M059J (cell line): ENCODE measurements at regions not wholly inside any gene's neighbourhood (a gene's known extent, or its start where the extent isn't known, plus 50 kb on each side); places are given as distances from the start of the nearest gene placed in this dataset.
"Not testable (repeated sequence)": the region's sequence is repeated elsewhere in the genome, so short reads cannot be mapped to it uniquely, and the experiment has no call there.

ENCODE experiments used
- DNase-seq: peaks from one replicate; pipeline ENCODE4 v3.0.0-alpha.2; 2012; ENCODE audit warnings: low read depth

DNA sequence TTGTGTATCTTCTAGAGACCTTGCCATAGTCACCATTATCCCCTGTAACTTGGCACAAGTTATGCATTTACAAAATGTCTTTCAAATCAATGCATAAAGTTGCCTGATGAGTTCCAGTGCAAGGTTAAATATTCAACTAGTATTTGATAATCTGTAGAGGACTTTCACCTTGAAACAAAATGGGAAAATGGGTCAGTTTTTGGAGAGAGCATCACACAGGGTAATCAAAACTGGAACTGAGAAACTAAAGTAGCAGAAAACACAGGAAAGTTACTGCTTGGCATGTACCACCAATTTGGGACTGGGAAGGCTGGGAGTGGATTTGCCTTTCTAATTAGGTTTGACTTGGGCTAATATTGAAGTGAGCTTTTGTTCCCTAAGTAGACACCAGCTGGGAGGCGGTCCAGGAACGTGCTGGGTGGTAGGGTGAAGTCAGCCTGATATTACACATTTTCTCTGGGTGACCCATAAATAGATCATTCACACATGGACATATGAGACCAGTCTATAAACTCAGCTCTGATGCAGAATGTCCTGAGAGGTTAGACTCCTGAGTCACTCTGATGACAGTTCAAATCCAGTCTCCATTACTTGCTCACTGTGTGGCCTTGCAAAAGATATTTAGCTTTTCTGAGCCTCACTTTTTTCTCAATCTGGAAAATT lies 152.3 kb downstream of the PCTP start:
- DNase-seq = no peak

DNA sequence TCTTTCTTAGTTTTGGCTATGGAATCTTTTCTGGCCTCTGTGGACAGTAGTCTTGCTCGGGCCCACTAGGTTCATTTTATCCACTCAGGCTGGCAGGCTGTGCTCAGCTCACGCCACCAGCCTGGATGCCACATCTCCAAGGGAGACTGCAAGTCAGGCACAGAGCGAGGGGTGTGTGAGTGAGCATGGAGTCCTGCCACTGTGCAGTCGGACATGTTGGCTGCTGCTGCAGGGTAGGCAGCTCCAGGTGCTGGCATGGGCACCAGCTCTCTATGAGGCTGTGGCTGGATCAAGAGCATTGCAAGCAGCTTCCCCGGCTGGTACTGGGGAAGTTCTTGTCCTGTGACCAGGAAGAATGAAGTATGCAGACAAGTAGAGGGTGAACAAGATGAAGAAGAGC lies 158.9 kb downstream of the PCTP start:
- no peak for DNase-seq

GRCh38 chr17:55911186-55911585 lies 160.3 kb downstream of the PCTP start:
- no peak for DNase-seq

GRCh38 chr17:55925440-55925839 lies 174.6 kb downstream of the PCTP start:
- DNase-seq = no peak

- DNase-seq = no peak
These were observed 175.6 kb downstream of the PCTP start for GRCh38 chr17:55926276-55926990.

DNA sequence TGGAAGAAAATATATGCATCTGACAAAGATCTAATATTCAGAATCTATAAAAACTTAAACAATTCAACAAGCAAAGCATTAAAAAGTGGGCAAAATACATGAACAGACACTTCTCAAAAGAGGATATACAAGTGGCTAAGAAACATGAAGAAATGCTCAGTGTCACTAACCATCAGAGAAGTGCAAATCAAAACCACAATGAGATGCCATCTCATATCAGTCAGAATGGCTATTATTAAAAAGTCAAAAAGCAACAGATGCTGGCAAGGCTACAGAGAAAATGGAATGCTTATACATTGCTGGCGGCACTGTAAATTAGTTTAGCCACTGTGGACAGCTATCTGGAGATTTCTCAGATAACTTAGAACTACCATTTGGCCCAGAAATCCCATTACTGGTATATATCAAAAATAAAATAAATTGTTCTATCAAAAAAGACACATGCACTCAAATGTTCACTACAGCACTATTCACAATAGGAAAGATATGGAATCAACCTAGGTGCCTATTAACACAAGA lies 179.5 kb downstream of the PCTP start:
- no peak for DNase-seq

DNA sequence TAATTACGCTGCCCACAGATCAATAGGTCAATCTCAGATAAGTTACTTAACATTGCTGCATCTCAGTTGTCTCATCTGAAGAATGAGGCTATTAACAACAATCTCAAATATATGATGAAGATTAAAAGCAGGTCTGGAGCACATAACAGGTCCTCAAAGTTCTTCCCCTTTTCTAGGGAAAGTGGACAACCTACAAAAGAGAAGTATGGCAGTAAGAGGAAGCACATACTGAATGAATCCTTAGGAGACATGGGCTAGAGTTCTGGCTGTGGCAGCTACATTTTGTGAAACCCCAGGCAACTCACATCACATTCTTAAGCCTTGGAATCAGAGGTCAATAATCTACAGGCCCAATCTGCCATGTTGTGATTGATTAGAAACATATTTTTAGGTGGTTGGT lies 180.6 kb downstream of the PCTP start:
- DNase-seq = no peak

DNA sequence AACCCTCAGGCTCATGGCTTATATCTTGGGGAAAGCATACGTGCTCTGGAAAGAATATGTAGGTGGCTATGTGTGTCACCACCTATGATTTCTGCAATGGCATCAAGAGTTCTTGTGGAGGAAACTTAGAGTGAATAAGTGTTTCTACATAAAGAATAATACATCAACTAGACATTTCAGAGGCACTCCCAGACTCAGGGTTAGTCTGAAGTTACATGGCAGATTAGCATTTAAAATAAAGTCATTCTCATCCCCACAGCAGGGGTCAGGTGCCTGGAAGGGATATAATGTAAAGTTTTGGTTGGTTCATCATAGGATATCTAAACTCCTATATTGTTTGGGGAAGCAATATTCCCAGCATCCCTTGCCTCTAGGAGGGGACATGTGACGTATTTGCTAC lies 182.1 kb downstream of the PCTP start:
- no peak for DNase-seq

- DNase-seq = not testable (repeated sequence)
These were observed 188.4 kb downstream of the PCTP start for GRCh38 chr17:55939181-55939810.

- DNase-seq = no peak
These were observed 193.5 kb upstream of the ANKFN1 start for GRCh38 chr17:55959756-55960155.

DNA sequence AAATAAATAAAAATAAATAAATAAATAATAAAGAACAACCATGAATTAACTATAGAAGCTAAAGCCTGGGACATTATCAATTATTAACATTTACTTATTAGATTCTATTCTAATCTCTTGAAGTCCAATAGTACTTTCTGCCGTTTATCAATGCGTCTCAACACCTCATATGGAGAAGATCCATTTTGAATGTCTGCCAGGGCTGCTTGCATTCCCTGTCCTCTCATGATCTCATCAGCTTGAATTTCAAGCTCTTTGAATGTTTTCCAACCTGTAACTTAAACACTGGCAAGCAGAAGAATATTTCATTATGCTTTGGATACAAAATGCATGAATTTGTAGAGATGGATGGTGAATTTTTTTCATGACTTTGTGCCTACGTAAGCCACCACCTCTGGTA lies 191.9 kb upstream of the ANKFN1 start:
- no peak for DNase-seq

- no peak for DNase-seq
These were observed 190.3 kb upstream of the ANKFN1 start for GRCh38 chr17:55962951-55963401.

GRCh38 chr17:55964191-55964590 lies 189.1 kb upstream of the ANKFN1 start:
- no peak for DNase-seq

- no peak for DNase-seq
These were observed 188.2 kb upstream of the ANKFN1 start for GRCh38 chr17:55965051-55965450.

DNA sequence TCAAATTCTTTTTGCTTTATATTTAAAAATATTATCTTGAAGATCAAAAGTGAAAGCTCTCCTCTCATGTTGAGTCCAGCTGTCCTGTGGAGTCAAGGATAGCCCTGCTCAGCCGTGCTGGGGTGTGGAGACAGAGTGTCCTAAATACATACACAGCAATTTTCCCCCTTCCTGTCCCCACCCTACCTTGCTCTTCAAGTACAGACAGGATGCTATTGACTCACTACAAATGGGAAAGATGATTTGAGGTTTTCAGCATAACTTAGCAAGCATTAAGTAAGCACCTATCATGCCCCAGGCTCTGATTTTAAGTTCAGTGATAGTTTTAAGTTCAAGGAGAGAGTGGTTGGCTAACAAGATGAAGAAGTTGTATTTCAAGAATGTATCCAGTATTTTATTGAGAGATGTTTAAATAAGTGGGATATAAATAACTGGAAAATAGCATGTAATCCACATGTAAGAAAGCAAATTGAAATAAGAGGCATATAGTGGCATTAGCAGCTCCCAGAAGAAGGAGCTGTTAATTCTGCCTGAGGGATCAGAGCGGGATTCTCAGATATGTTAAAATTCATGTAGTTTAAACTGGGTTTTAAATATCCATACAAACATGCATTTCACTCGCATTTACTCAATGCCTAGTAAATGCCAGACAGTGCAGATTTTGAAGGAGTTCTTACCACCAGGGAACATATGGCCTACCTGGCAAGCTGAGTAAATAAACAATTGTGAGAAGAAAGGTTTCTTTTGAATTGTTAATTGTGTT lies 183.5 kb upstream of the ANKFN1 start:
- DNase-seq = no peak

DNA sequence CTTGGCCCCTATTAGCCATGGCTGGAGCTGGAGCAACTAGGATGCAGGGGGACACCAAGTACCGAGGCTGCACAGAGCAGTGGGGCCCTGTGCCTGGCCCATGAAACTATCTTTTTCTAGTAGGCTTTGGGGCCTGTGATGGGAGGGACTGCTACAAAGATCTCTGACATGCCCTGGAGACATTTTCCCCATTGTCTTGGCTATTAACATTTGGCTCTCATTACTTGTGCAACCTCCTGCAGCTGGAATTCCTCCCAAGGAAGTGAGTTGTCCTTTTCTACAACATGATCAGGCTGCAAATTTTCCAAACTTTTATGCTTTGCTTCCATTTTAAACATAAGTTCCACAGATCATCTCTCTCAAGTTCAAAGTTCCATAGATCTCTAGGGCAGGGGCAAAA lies 174.7 kb upstream of the ANKFN1 start:
- DNase-seq = no peak

DNA sequence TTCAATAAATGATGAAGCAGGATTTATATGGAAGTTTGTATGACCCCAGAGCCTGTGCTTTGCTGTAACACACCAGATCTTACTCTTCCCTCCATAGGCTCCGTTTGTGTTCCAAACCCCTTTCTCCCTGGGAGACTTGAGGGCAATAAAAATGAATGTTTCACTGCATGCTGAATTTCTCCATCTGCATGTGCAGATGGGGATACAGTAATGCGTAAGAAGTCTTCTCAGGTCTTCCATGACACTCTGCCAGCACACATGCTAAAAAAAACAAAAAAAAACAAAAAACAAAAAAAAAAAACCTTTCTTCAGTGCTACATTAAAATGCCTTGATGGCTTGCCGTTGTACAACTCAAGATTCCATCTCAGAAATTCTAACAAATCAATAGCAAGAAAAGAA lies 170.2 kb upstream of the ANKFN1 start:
- DNase-seq = no peak

DNA sequence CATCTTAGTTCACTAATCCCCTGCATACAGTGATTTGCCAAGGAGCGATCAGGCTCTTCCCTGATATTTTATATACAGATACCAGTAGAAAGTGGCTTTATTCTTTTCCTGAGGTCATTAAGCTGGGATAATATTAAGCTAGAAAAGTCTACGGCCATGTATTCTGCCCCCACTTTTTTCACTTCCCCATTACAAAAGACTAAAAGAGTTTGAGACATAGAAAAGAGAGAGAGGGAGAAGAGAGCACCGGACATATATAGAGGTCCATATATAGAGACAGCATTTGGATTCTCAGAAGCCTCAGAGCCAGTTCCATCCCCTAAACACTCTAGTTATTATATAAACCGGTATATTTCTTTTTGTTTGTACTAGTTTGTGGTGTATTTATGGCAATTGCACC lies 166.5 kb upstream of the ANKFN1 start:
- DNase-seq = no peak

DNA sequence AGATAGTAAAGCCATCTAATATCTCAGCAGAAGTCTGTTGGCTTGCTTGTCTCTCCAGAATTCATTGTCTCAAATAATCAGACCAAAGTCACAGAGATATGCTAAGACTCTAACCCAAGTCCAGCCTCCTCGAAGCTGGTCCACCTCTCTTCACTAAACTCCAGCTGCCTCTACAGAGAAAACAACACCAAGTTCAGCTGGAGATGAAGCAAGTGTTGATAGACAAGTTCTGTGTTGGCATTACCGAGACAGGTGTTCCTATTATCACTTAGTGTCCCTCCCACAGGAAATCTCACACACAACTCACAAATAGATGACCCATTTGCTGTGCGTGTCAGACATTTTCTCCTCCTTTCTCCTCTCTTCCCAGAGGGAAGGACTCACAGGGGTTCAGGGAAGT lies 164.4 kb upstream of the ANKFN1 start:
- DNase-seq = no peak

GRCh38 chr17:55990332-55991006 lies 162.8 kb upstream of the ANKFN1 start:
- no peak for DNase-seq

GRCh38 chr17:55996826-55997225 lies 156.4 kb upstream of the ANKFN1 start:
- peak; percentile 1 for DNase-seq

DNA sequence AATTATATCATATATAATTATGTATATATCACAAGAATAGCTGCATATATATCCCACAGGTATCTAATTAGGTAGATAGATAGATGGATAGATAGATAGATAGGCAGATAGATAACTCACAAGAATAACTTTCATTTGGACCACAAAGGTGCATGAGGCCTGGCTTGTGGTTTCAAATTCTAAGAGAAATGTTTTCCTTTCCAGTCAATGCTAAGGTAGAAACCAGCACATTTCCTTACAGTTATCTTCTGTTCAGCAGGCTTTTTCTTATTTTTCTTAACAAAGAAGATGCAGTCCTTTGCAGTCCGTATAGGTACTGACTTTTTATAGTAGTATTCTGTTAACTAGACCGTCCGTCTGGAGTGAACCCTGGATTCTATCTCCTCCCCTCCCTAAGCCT lies 152.9 kb upstream of the ANKFN1 start:
- DNase-seq = no peak
